Neural progenitor cell (in vitro differentiated cells): ENCODE measurements at regions not wholly inside any gene's neighbourhood (a gene's known extent, or its start where the extent isn't known, plus 50 kb on each side); places are given as distances from the start of the nearest gene placed in this dataset.

ENCODE experiments used
- DNase-seq: peaks from one replicate; pipeline ENCODE4 v3.0.0-alpha.2; 2016; ENCODE audit warnings: low spot score
- H2AFZ ChIP-seq: fragments of 200-600 bp; sonication (generic); replicated peaks from 2 replicates; pipeline ENCODE4 v1.6.1; 2016; ENCODE audit warnings: antibody characterized with exemption
- H3F3A ChIP-seq: fragments of 200-600 bp; sonication (generic); 2 replicates; pipeline ENCODE4 v1.6.1; 2016; ENCODE audit warnings: antibody characterized with exemption, low read depth
- H3K27ac ChIP-seq: fragments of 200-600 bp; sonication (generic); 2 replicates; pipeline ENCODE4 v1.5.1; 2016; ENCODE audit warnings: mild to moderate bottlenecking
- H3K27me3 ChIP-seq: fragments of 200-600 bp; sonication (generic); 2 replicates; pipeline ENCODE4 v1.6.1; 2016; ENCODE audit warnings: mild to moderate bottlenecking, moderate library complexity
- H3K36me3 ChIP-seq: fragments of 200-600 bp; sonication (generic); 2 replicates; pipeline ENCODE4 v1.5.1; 2016
- H3K4me1 ChIP-seq: fragments of 200-600 bp; sonication (generic); 2 replicates; pipeline ENCODE4 v1.6.1; 2016; ENCODE audit warnings: mixed run types
- H3K4me2 ChIP-seq: fragments of 200-600 bp; sonication (generic); 2 replicates; pipeline ENCODE4 v1.6.1; 2016
- H3K4me3 ChIP-seq: fragments of 200-600 bp; sonication (generic); 2 replicates; pipeline ENCODE4 v1.5.1; 2016
- H3K79me2 ChIP-seq: fragments of 200-600 bp; sonication (generic); 2 replicates; pipeline ENCODE4 v1.6.1; 2016; ENCODE audit warnings: low read depth
- H3K9ac ChIP-seq: fragments of 200-600 bp; sonication (generic); 2 replicates; pipeline ENCODE4 v1.6.1; 2016
- H3K9me3 ChIP-seq: fragments of 200-600 bp; sonication (generic); 2 replicates; pipeline ENCODE4 v1.5.1; 2016; ENCODE audit warnings: low read depth
- H4K20me1 ChIP-seq: fragments of 200-600 bp; sonication (generic); 2 replicates; pipeline ENCODE4 v1.6.1; 2016; ENCODE audit warnings: low read depth
- H3K27ac Mint-ChIP-seq: 3 replicates; pipeline ENCODE4 v1.8.0; 2021; ENCODE audit warnings: mixed read lengths
- H3K27me3 Mint-ChIP-seq: 2 replicates; pipeline ENCODE4 v1.8.0; 2022; ENCODE audit warnings: low read depth, mild to moderate bottlenecking, inconsistent platforms, moderate library complexity, mixed read lengths; ENCODE audit not compliant: insufficient read depth
- H3K36me3 Mint-ChIP-seq: 3 replicates; pipeline ENCODE4 v1.8.0; 2021; ENCODE audit warnings: mixed read lengths
- H3K4me1 Mint-ChIP-seq: 3 replicates; pipeline ENCODE4 v1.8.0; 2021; ENCODE audit warnings: mixed read lengths
- H3K4me3 Mint-ChIP-seq: 3 replicates; pipeline ENCODE4 v1.8.0; 2021; ENCODE audit warnings: mild to moderate bottlenecking, moderate library complexity, mixed read lengths
- H3K9me3 Mint-ChIP-seq: 3 replicates; pipeline ENCODE4 v1.8.0; 2020; ENCODE audit warnings: mixed read lengths
- CTCF ChIP-seq: fragments of 200-600 bp; sonication (generic); IDR thresholded peaks from 2 replicates; pipeline ENCODE4 v1.5.1; 2017; ENCODE audit warnings: antibody characterized with exemption, mild to moderate bottlenecking
- EZH2 ChIP-seq: fragments of 200-600 bp; sonication (generic); IDR thresholded peaks from 2 replicates; pipeline ENCODE4 v1.6.1; 2017; ENCODE audit warnings: antibody characterized with exemption, mild to moderate bottlenecking, moderate library complexity
- EZH2phosphoT487 ChIP-seq: fragments of 200-600 bp; sonication (generic); IDR thresholded peaks from 2 replicates; pipeline ENCODE4 v1.6.1; 2017; ENCODE audit warnings: antibody characterized with exemption

GRCh38 chr1:87462894-87463293, 134.2 kb downstream of the LMO4 start:
- H4K20me1 ChIP-seq: no peaks in the 10 kb centered on the region
- no peaks in the 10 kb centered on the region for H3K36me3 ChIP-seq
- TF ChIP-seq CTCF: no peak
- no peak for TF ChIP-seq EZH2phosphoT487
- TF ChIP-seq EZH2: no peak
- no peaks in the 10 kb centered on the region for H3K27me3 ChIP-seq
- no peak overlapping the region for H3K4me2 ChIP-seq
- no peak overlapping the region for H3K4me3 ChIP-seq
- no peaks in the 10 kb centered on the region for H3F3A ChIP-seq
- H3K9me3 Mint-ChIP-seq: peaks cover 5% of the 10 kb centered on the region
- H3K4me3 Mint-ChIP-seq: no peak overlapping the region
- H3K27me3 Mint-ChIP-seq: no peaks in the 10 kb centered on the region
- no peak for DNase-seq
- H3K9ac ChIP-seq: no peak overlapping the region
- H3K79me2 ChIP-seq: no peaks in the 10 kb centered on the region
- H3K9me3 ChIP-seq: no peaks in the 10 kb centered on the region
- H3K4me1 ChIP-seq: peaks cover 18% of the 10 kb centered on the region
- no peak overlapping the region for H2AFZ ChIP-seq
- no peak overlapping the region for H3K27ac Mint-ChIP-seq
- H3K36me3 Mint-ChIP-seq: no peaks in the 10 kb centered on the region
- H3K4me1 Mint-ChIP-seq: peaks cover 11% of the 10 kb centered on the region
- no peak overlapping the region for H3K27ac ChIP-seq

GRCh38 chr1:87464022-87464490, 135.4 kb downstream of the LMO4 start:
- peaks cover 11% of the 10 kb centered on the region for H3K4me1 Mint-ChIP-seq
- H3K27ac Mint-ChIP-seq: no peak overlapping the region
- DNase-seq: peak; percentile 22
- Histone ChIP-seq H3K27ac (no peak overlapping the region), H2AFZ (peak overlapping the region; percentile 95), H3K4me2 (peak overlapping the region; percentile 68), H3F3A (no peaks in the 10 kb centered on the region), H3K4me3 (peak overlapping the region; percentile 20), H4K20me1 (no peaks in the 10 kb centered on the region), H3K9me3 (no peaks in the 10 kb centered on the region), H3K36me3 (no peaks in the 10 kb centered on the region), H3K9ac (no peak overlapping the region), H3K79me2 (no peaks in the 10 kb centered on the region), H3K27me3 (no peaks in the 10 kb centered on the region), H3K4me1 (peaks cover 18% of the 10 kb centered on the region)
- H3K36me3 Mint-ChIP-seq: no peaks in the 10 kb centered on the region
- TF ChIP-seq EZH2: no peak
- TF ChIP-seq CTCF: no peak
- TF ChIP-seq EZH2phosphoT487: no peak
- no peak overlapping the region for H3K4me3 Mint-ChIP-seq
- H3K9me3 Mint-ChIP-seq: no peaks in the 10 kb centered on the region
- no peaks in the 10 kb centered on the region for H3K27me3 Mint-ChIP-seq

- Mint-ChIP-seq H3K27me3 (no peaks in the 10 kb centered on the region), H3K27ac (no peak overlapping the region), H3K9me3 (no peaks in the 10 kb centered on the region), H3K4me1 (peaks cover 11% of the 10 kb centered on the region), H3K4me3 (no peak overlapping the region), H3K36me3 (no peaks in the 10 kb centered on the region)
- TF ChIP-seq EZH2 (no peak), EZH2phosphoT487 (no peak), CTCF (no peak)
- Histone ChIP-seq H4K20me1 (no peaks in the 10 kb centered on the region), H3K4me1 (peaks cover 18% of the 10 kb centered on the region), H3K27me3 (no peaks in the 10 kb centered on the region), H3K36me3 (no peaks in the 10 kb centered on the region), H3F3A (no peaks in the 10 kb centered on the region), H3K4me2 (no peak overlapping the region), H3K4me3 (no peak overlapping the region), H3K27ac (no peak overlapping the region), H2AFZ (no peak overlapping the region), H3K9ac (no peak overlapping the region), H3K79me2 (no peaks in the 10 kb centered on the region), H3K9me3 (no peaks in the 10 kb centered on the region)
- DNase-seq: no peak
Observed at GRCh38 chr1:87466621-87467020, 137.9 kb downstream of the LMO4 start.
